Spleen (tissue), 7 donors: ENCODE measurements at regions not wholly inside any gene's neighbourhood (a gene's known extent, or its start where the extent isn't known, plus 50 kb on each side); places are given as distances from the start of the nearest gene placed in this dataset.

Experiments
- CTCF ChIP-seq, 11 experiments: fragments of 200-600 bp in 7 of 11; fragments of 450-650 bp in 4 of 11; sonication (generic) in 4 of 11; IDR thresholded peaks in 8 of 11; conservative IDR thresholded peaks in 3 of 11; 1 replicate in 7 of 11; 2 replicates in 4 of 11; pipeline versions ENCODE4 v1.4.0 to v1.8.0; 2016 to 2021; ENCODE audit warnings: antibody characterized with exemption in 11 of 11, inconsistent platforms in 4 of 11, mild to moderate bottlenecking in 1 of 11
- POLR2A ChIP-seq, 3 donors: fragments of 450-650 bp; IDR thresholded peaks; one replicate each; pipeline ENCODE4 v1.5.1; 2017; ENCODE audit warnings: antibody characterized with exemption in 3 of 3, mild to moderate bottlenecking in 1 of 3
- POLR2AphosphoS5 ChIP-seq, 3 donors: sonication (generic); formaldehyde crosslinking; IDR thresholded peaks; one replicate each; pipeline ENCODE4 v1.5.1; 2017; ENCODE audit warnings: antibody characterized with exemption in 3 of 3
- donor health status: DM: no; HTN: no; CAD: no; lungs with moderate emphysema.
- donor health status: DM: no; HTN: no; CAD: no.
- donor health status: DM: no; HTN: no; CAD: no.

- no peak for TF ChIP-seq CTCF (IDR thresholded peaks at IDR 0.05 in 8 of 11, conservative IDR thresholded peaks at IDR 0.05 in 3 of 11)
- TF ChIP-seq POLR2A (IDR thresholded peaks at IDR 0.05) = no peak
- no peak for TF ChIP-seq POLR2AphosphoS5 (IDR thresholded peaks at IDR 0.05)
Observed at GRCh38 chr13:76552807-76553206, 333.4 kb downstream of the KCTD12 start.
